Ureter (tissue), 1 donor: ENCODE measurements at regions not wholly inside any gene's neighbourhood (a gene's known extent, or its start where the extent isn't known, plus 50 kb on each side); places are given as distances from the start of the nearest gene placed in this dataset.
"Not testable (repeated sequence)": the region's sequence is repeated elsewhere in the genome, so short reads cannot be mapped to it uniquely, and the experiment has no call there.

ENCODE experiments used
- DNase-seq: peaks from one replicate; pipeline ENCODE4 v3.0.0-alpha.2; 2020; ENCODE audit warnings: low spot score
- donor health status: DM: yes; HTN: yes; CAD: no.

GRCh38 chr5:174483411-174483810 lies 241.0 kb upstream of the MSX2 start:
- DNase-seq: no peak

DNA sequence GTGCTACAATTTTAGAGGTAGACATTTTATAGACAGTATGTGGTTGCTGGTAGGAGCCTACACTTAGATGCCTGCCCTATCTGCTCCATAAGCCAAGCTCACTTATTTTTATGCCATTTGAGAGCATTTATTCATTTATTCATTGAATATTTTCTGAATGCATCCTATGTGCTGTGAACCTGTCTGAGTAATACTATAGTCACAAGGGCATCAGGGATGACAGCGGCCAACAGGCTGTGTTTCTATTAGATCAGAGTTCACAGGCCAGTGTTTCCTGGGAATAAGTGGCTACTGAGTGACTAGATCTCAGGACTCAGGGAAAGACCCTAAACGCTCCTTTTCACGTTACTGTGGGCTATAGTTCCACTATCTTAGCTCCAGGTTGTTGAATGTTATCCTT lies 235.2 kb upstream of the MSX2 start:
- DNase-seq: no peak

DNA sequence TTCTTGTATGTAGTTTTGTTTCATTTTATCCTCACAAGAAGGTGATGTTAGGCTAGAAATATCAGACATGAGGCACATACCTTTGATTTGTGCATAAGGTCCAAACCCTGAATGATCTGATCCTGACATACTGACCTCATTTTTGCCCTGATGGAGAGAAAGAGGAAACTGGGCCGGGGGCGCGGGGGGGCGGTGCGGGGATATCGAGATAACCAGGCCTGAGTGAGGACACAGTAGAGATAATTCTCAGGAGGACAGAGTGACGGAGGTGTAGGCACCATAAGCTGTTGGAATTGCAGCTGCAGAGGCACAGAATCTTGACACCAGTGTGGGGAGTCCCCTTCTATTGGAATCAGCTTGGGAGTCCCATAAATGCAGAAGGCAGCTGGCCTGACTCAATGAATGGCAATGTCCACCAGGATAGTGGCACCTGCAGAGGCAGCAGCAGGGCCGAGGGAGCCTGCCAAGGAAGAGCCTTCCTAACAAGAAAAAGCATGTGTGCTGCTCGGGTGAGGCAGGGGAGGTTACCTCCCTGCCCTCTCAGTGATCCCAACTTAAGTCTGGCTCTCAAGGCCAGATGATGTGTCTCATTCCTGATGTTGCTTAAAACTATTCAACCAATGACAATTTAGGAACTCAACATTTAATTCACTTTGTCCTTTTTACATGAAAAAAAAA lies 234.3 kb upstream of the MSX2 start:
- DNase-seq: no peak

- no peak for DNase-seq
These were observed 233.7 kb upstream of the MSX2 start for GRCh38 chr5:174490728-174491127.

DNA sequence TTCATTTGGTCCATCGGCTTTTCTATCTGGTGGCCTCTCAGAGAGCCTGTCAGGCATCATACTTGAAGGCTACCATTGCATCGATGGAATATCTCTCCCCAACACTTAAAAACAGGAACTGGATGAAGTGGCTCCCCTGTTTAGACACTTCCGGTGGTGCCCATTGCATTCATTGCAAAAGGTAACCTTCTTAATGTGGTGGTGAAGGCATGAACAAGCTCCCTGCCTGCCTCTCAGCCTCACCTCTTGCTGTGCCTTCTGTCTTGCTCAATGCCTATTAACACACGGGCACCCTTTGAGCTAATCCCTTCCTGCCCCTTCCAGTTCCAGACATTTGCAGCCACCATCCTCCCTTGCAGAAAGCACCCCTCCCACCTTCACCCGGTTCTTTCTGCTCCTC lies 233.1 kb upstream of the MSX2 start:
- DNase-seq: no peak

GRCh38 chr5:174491761-174492350 lies 232.5 kb upstream of the MSX2 start:
- DNase-seq: no peak

DNA sequence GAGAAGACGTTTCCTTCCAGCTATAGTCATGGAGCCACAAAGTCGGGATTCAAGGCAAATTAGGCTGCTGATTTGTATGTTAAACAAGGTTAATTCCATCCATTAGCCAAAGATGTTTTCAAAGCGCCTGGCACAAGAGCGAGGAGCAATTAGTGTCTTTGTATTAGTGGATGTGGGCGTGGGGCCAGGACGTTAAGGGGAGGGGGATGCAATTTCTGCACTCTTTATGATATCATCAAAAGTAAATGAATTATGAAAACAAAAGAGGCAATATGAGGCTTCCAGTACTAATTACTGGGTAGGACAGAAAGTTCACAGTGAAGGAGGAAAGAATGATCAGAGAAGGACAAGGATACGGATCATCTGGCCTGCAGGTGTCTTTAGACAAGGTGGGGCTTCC lies 230.9 kb upstream of the MSX2 start:
- no peak for DNase-seq

DNA sequence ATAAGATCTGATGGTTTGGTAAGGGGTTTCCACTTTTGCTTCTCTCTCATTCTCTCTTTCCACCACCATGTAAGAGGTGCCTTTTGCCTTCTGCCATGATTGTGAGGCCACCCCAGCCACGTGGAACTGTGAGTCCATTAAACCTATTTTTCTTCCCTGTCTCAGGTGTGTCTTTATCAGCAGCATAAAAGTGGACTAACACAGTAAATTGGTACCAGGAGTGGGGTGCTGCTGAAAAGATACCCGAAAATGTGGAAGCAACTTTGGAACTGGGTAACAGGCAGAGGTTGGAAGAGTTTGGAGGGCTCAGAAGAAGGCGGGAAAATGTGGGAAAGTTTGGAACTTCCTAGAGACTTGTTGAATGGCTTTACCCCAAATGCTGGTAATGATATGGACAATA lies 226.4 kb upstream of the MSX2 start:
- DNase-seq: not testable (repeated sequence)

GRCh38 chr5:174498575-174498974 lies 225.8 kb upstream of the MSX2 start:
- DNase-seq: not testable (repeated sequence)

DNA sequence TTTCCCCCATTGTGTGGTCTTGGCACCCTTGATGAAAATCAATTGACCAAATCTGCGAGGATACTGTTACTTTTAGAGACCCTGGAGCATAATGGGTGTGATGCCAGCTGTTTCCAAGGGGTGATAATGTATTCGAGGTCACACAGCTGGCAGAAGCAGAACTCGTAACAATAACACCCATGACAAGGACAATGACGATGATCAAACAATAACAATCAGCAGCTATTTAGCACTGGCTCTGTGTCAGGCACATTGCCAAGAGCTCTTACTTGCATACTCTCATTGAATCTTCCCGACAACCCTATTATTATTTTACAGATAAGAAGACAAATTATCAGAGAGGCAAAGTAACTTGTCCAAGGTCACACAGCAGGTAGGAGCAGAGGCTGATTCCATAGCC lies 223.7 kb upstream of the MSX2 start:
- no peak for DNase-seq

DNA sequence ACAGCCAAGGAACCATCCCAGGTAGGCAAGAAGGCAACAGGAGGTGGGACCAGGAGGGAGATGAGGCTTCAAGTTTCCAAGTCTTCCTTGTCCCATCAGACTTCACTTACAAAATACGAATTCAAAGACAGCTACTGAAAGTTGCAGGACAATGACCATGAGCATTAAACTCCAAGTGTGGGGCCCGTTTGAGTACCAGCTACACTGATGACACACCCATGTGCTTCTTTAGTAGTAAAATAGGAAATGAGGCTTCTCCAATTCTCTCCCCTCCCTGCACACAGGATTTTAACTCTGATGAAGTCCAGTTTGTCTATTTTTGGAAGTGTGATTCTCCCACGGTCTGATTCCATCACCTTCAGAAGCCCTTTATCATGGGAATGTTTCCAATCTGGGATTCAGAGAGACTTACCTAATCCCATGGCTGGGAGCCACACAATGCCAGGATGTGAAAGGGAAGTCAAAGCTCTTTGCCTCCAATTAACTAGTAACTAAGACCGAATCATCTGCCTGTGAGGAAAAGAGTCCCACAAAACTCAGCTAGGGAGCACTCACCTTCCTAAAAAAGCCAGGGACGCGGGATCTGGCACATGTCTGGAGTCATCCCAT lies 222.8 kb upstream of the MSX2 start:
- no peak for DNase-seq

DNA sequence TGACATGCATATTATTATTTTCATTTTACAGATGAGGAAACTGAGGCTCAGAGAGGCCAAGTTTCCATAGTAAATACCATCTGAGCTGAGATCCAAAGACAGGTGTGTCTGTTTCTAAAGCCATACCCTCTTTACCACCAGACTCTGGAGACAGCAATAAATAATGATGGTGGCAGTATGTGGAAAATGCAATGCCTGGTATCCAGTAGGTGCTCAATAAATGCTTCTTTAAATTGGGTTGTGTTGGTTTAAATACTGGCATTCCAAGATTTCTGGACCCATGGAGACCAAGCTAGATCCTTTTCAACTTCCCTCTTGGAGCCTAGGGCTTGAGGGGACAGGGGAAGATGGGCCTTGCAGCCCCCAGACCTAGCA lies 221.3 kb upstream of the MSX2 start:
- no peak for DNase-seq

DNA sequence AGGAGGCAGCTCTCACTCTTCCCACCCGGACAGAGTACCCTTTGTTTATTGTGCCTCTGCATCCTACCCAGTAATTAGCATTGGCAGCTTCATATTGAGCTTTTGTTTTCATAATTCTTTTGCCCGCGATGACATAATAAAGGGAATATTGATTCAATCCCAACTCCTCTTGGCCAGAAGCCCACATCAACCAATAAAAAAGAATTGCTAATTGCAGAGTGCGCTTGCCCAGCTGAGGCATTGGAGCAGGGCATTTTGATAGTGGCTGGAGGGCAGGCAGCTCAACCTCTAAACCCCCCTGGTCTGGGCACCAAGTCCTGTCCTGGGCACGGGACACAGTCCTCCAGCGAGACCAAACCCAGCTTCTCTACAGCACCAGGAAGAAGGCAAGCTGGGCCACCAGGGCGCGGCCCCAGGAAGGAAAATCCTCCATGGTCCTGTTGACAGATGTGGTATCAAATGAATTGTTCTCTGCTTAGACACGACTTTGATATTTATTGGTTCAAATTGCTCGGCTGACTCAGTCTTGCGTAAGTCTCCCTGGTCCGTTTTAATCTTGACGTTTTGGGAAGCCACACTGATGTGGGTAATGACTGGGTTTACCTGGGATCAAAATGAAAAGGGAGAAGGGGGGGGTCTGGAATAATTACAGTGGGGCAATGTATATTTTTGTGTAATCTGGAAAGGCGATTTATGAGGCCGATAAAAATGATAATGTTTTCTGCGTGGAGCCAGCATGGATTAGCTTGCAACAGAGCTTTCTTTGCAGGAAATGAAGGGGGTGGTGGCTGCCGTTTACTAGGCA lies 220.7 kb upstream of the MSX2 start:
- DNase-seq: peak; percentile 66

- no peak for DNase-seq
These were observed 220.1 kb upstream of the MSX2 start for GRCh38 chr5:174504266-174504726.

DNA sequence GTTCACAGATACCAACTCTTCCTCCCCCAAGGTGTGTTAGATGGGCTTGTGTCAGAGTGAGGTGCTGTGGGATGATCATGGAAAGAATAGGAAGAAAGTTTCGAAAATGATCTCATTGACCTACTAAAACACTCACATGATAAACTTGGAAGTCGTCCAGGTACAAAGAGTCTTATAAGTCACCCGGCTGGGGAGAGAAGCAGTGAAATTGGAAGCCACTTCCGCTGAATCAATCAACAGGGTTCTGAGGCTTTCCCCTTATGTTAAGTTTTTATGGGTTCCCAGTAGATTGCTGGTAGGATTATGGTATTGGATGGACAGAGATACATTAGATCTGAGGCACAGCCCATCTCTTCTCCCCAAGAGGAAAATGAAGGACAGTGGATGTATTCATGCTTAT lies 218.8 kb upstream of the MSX2 start:
- no peak for DNase-seq

DNA sequence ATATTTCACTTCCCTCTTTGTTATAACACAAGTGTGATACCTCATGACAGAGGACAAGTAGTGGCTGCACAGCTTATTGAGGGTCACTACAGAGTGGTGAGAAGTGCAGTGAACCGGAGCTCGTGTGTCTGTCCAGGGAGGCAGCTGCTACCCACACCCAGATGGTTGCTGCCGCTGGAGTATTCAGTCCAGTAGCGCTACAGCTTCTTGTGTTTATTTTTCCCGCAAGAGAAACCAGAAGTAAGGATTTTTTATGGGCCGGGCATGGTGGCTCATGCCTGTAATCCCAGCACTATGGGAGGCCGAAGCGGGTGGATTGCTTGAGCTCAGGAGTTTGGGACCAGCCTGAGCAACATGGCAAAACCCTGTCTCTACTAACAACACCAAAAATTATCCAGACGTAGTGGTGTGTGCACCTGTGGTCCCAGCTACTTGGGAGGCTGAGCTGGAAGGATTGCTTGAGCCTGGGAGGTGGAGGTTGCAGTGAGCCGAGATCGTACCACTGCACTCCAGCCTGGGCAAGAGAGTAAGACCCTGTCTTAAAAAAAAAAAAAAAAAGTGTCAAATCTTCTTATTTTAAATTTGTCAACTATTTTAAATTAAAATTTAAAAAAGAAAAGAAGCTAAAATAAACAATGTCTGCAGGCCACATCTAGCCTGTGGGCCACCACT lies 213.5 kb upstream of the MSX2 start:
- DNase-seq: not testable (repeated sequence)

- no peak for DNase-seq
These were observed 212.6 kb upstream of the MSX2 start for GRCh38 chr5:174511714-174512253.

DNA sequence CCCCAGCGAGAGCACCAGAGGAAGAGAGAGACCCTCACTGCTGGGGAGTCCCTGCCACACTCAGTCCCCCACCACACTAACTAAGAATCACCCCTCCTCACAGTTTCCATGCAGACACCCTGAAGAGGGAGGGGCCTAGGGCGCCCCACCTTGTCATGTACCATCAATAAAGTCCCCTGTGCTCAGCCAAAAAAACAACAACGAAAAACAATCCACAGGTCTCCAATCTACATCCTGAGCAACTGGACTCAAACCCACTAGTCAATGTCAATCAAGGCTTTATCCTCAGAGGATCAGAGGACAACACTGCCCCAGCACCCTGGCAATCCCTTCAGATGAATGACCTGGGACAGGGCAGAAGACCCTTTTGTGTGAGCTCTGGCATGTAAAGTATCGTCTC lies 210.1 kb upstream of the MSX2 start:
- no peak for DNase-seq

- DNase-seq: no peak
These were observed 209.4 kb upstream of the MSX2 start for GRCh38 chr5:174514983-174515394.

DNA sequence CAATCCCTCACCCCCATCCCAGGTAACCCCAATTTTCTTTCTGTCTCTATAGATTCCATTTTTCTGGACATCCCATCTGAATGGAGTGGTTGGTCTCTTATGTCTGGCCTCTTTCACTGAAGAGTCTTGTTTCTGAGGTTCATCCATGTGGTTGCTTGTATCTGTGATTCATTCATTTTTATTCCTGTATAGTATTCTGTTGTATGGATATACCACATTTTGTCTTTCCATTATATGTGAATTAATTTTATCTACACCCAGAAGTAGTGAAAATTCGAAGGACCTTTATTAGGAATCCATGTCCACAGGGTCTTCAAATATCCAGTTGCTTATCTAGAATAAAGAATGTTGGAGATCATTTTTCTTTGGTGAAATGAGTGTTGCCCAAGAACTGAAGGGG lies 207.6 kb upstream of the MSX2 start:
- DNase-seq: no peak

DNA sequence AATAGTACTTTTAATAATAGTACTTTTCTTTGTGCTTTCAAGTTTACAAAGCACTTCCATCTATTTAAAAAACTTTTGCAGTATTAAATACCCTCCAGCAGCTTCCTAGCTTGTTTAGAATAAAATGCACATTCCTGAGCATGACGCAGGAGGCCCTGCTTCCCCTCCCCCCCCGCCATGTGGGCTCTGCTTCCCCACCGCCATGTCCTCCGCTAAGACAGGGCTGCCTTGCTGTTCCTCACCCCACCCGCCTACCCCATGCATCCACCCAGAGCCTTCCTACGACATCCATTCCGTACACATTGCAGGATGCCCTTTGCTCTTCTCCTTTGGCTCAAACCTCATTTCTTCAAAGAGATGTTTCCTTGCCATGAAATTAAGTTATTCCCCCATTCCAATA lies 205.9 kb upstream of the MSX2 start:
- DNase-seq: no peak
